ENCODE measurements at regions not wholly inside any gene's neighbourhood (a gene's known extent, or its start where the extent isn't known, plus 50 kb on each side); places are given as distances from the start of the nearest gene placed in this dataset.

DNA sequence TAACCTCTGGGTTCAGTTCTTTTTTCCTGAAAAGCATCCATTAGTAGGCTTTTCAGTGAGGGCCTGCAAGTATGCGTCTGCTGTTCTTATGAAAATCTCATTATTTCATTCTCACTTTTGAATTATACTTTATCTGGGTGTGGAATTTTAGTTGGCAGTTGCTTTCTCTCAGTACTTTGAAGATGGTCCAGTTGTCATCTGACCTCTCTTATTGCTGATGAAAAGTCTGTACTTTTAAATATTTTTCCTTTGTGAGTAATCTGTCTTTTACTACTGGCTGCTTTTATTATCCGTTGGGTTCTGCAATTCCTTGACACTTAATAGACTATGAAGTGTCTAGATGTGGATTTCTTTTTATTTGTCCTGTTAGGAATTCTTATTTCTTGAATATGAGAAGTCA lies 307.8 kb downstream of the CYP26B1 start:
- TF ChIP-seq, protein P1, sequence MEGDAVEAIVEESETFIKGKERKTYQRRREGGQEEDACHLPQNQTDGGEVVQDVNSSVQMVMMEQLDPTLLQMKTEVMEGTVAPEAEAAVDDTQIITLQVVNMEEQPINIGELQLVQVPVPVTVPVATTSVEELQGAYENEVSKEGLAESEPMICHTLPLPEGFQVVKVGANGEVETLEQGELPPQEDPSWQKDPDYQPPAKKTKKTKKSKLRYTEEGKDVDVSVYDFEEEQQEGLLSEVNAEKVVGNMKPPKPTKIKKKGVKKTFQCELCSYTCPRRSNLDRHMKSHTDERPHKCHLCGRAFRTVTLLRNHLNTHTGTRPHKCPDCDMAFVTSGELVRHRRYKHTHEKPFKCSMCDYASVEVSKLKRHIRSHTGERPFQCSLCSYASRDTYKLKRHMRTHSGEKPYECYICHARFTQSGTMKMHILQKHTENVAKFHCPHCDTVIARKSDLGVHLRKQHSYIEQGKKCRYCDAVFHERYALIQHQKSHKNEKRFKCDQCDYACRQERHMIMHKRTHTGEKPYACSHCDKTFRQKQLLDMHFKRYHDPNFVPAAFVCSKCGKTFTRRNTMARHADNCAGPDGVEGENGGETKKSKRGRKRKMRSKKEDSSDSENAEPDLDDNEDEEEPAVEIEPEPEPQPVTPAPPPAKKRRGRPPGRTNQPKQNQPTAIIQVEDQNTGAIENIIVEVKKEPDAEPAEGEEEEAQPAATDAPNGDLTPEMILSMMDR (IDR thresholded peaks at IDR 0.05 in 8 of 11, conservative IDR thresholded peaks at IDR 0.05 in 3 of 11), result no peak
- TF ChIP-seq POLR2AphosphoS5 (IDR thresholded peaks at IDR 0.05), result no peak

Measured in spleen (tissue), 7 donors.